ENCODE measurements at regions not wholly inside any gene's neighbourhood (a gene's known extent, or its start where the extent isn't known, plus 50 kb on each side); places are given as distances from the start of the nearest gene placed in this dataset.

GRCh38 chr13:87981416-87981815 lies 310.2 kb downstream of the SLITRK5 start:
- ChIA-PET CTCF (no interaction called here), POLR2A (ENCODE audit: low non-redundant PET) (no interaction called here)
- Histone ChIP-seq H3K4me1 (ENCODE audit: insufficient read depth, low read length, poor library complexity, severe bottlenecking) (no peaks in the 10 kb centered on the region), H3K4me3 (ENCODE audit: low read depth, low read length, poor library complexity, severe bottlenecking) (no peak overlapping the region), H3K9me3 (ENCODE audit: low read depth, low read length, poor library complexity, severe bottlenecking) (peaks cover 4% of the 10 kb centered on the region), H3K27me3 (replicated peaks; ENCODE audit: insufficient read depth, low read depth, low read length, poor library complexity) (no peaks in the 10 kb centered on the region), H3K36me3 (ENCODE audit: insufficient read depth, low read length, poor library complexity, severe bottlenecking) (no peaks in the 10 kb centered on the region), H3K27ac (ENCODE audit: low read depth, low read length, poor library complexity, severe bottlenecking) (no peak overlapping the region)
- intact Hi-C loops (cut with micrococcal nuclease; ENCODE audit: unreplicated experiment), result loop anchor here (10.0 kb wide), 1 partner anchor 307 kb away; the partner anchor contains the start of gene SLITRK5
- TF ChIP-seq EZH2 (IDR thresholded peaks at IDR 0.05; ENCODE audit: borderline replicate concordance, low read depth, low read length, poor library complexity, severe bottlenecking) (no peak), CTCF (conservative IDR thresholded peaks at IDR 0.05; ENCODE audit: low read depth, low read length) (no peak)
- DNase-seq (ENCODE audit: low spot score), result no peak
- no TSS peak for BruUV-seq (replicated peaks)

GRCh38 chr13:87982400-87982799 lies 311.2 kb downstream of the SLITRK5 start:
- CTCF ChIA-PET, result no interaction called here
- no peaks in the 10 kb centered on the region for H3K36me3 ChIP-seq (ENCODE audit: insufficient read depth, low read length, poor library complexity, severe bottlenecking)
- DNase-seq (ENCODE audit: low spot score), result no peak
- no TSS peak for BruUV-seq (replicated peaks)
- no peak overlapping the region for H3K27ac ChIP-seq (ENCODE audit: low read depth, low read length, poor library complexity, severe bottlenecking)
- H3K27me3 ChIP-seq (replicated peaks; ENCODE audit: insufficient read depth, low read depth, low read length, poor library complexity), result no peaks in the 10 kb centered on the region
- TF ChIP-seq EZH2 (IDR thresholded peaks at IDR 0.05; ENCODE audit: borderline replicate concordance, low read depth, low read length, poor library complexity, severe bottlenecking) (no peak), CTCF (conservative IDR thresholded peaks at IDR 0.05; ENCODE audit: low read depth, low read length) (no peak)
- peaks cover 4% of the 10 kb centered on the region for H3K9me3 ChIP-seq (ENCODE audit: low read depth, low read length, poor library complexity, severe bottlenecking)
- intact Hi-C loops (cut with micrococcal nuclease; ENCODE audit: unreplicated experiment), result loop anchor here (10.0 kb wide), 1 partner anchor 308 kb away; the partner anchor contains the start of gene SLITRK5
- H3K4me1 ChIP-seq (ENCODE audit: insufficient read depth, low read length, poor library complexity, severe bottlenecking), result no peaks in the 10 kb centered on the region
- POLR2A ChIA-PET (ENCODE audit: low non-redundant PET), result no interaction called here
- H3K4me3 ChIP-seq (ENCODE audit: low read depth, low read length, poor library complexity, severe bottlenecking), result no peak overlapping the region

GRCh38 chr13:87986639-87987250 lies 315.6 kb downstream of the SLITRK5 start:
- POLR2A ChIA-PET (ENCODE audit: low non-redundant PET), result no interaction called here
- TF ChIP-seq CTCF (conservative IDR thresholded peaks at IDR 0.05; ENCODE audit: low read depth, low read length) (no peak), EZH2 (IDR thresholded peaks at IDR 0.05; ENCODE audit: borderline replicate concordance, low read depth, low read length, poor library complexity, severe bottlenecking) (no peak)

More at GRCh38 chr13:87986639-87987250, 315.6 kb downstream of the SLITRK5 start:
- no peak for DNase-seq (ENCODE audit: low spot score)
- no peaks in the 10 kb centered on the region for H3K4me1 ChIP-seq (ENCODE audit: insufficient read depth, low read length, poor library complexity, severe bottlenecking)
- H3K36me3 ChIP-seq (ENCODE audit: insufficient read depth, low read length, poor library complexity, severe bottlenecking), result no peaks in the 10 kb centered on the region
- intact Hi-C loops (cut with micrococcal nuclease; ENCODE audit: unreplicated experiment), result loop anchor here (10.0 kb wide), 1 partner anchor 312 kb away; the partner anchor contains the start of gene SLITRK5
- no peak overlapping the region for H3K4me3 ChIP-seq (ENCODE audit: low read depth, low read length, poor library complexity, severe bottlenecking)
- H3K27me3 ChIP-seq (replicated peaks; ENCODE audit: insufficient read depth, low read depth, low read length, poor library complexity), result no peaks in the 10 kb centered on the region
- H3K27ac ChIP-seq (ENCODE audit: low read depth, low read length, poor library complexity, severe bottlenecking), result no peak overlapping the region
- CTCF ChIA-PET, result no interaction called here
- peaks cover 4% of the 10 kb centered on the region for H3K9me3 ChIP-seq (ENCODE audit: low read depth, low read length, poor library complexity, severe bottlenecking)
- no TSS peak for BruUV-seq (replicated peaks)

All from A673 (cell line).